Epithelial cell of proximal tubule (primary cell): ENCODE measurements at regions not wholly inside any gene's neighbourhood (a gene's known extent, or its start where the extent isn't known, plus 50 kb on each side); places are given as distances from the start of the nearest gene placed in this dataset.

Source experiments
- DNase-seq: peaks from one replicate; pipeline ENCODE4 v3.0.0-alpha.2; 2011; ENCODE audit warnings: low read depth
- H3K4me3 ChIP-seq: 2 replicates; pipeline ENCODE4 v1.5.1; 2011; ENCODE audit warnings: low read depth, mild to moderate bottlenecking, low read length
- CTCF ChIP-seq: conservative IDR thresholded peaks from 2 replicates; pipeline ENCODE4 v1.5.1; 2012; ENCODE audit warnings: low read depth, mild to moderate bottlenecking, low read length

GRCh38 chr2:239873656-239874635 lies 151.2 kb downstream of the NDUFA10 start:
- TF ChIP-seq CTCF: no peak
- no peak overlapping the region for H3K4me3 ChIP-seq
- no peak for DNase-seq

GRCh38 chr2:239871481-239872435 lies 153.4 kb downstream of the NDUFA10 start:
- no peak for DNase-seq
- TF ChIP-seq CTCF: no peak
- H3K4me3 ChIP-seq: no peak overlapping the region

- TF ChIP-seq CTCF: no peak
- no peak for DNase-seq
- H3K4me3 ChIP-seq: no peak overlapping the region
Observed at GRCh38 chr2:239870863-239871262, 154.3 kb downstream of the NDUFA10 start.

GRCh38 chr2:239870276-239870675 lies 154.9 kb downstream of the NDUFA10 start:
- no peak for TF ChIP-seq CTCF
- DNase-seq: no peak
- no peak overlapping the region for H3K4me3 ChIP-seq

- no peak for TF ChIP-seq CTCF
- H3K4me3 ChIP-seq: no peak overlapping the region
- DNase-seq: no peak
Observed at GRCh38 chr2:239869272-239870155, 155.6 kb downstream of the NDUFA10 start.

GRCh38 chr2:239868556-239869181 lies 156.5 kb downstream of the NDUFA10 start:
- DNase-seq: no peak
- TF ChIP-seq CTCF: no peak
- no peak overlapping the region for H3K4me3 ChIP-seq
